ENCODE measurements at regions not wholly inside any gene's neighbourhood (a gene's known extent, or its start where the extent isn't known, plus 50 kb on each side); places are given as distances from the start of the nearest gene placed in this dataset.

- TF ChIP-seq EZH2 (IDR thresholded peaks at IDR 0.05; ENCODE audit: low read length): no peak
- TF ChIP-seq, protein P1, sequence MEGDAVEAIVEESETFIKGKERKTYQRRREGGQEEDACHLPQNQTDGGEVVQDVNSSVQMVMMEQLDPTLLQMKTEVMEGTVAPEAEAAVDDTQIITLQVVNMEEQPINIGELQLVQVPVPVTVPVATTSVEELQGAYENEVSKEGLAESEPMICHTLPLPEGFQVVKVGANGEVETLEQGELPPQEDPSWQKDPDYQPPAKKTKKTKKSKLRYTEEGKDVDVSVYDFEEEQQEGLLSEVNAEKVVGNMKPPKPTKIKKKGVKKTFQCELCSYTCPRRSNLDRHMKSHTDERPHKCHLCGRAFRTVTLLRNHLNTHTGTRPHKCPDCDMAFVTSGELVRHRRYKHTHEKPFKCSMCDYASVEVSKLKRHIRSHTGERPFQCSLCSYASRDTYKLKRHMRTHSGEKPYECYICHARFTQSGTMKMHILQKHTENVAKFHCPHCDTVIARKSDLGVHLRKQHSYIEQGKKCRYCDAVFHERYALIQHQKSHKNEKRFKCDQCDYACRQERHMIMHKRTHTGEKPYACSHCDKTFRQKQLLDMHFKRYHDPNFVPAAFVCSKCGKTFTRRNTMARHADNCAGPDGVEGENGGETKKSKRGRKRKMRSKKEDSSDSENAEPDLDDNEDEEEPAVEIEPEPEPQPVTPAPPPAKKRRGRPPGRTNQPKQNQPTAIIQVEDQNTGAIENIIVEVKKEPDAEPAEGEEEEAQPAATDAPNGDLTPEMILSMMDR (optimal IDR thresholded peaks at IDR 0.05 in 1 of 3, IDR thresholded peaks at IDR 0.05 in 1 of 3, conservative IDR thresholded peaks at IDR 0.05 in 1 of 3; ENCODE audit: extremely low read depth in 1 of 3, insufficient read depth in 2 of 3, low read length in 3 of 3): no peak
- no peak for FAIRE-seq
- no peak for DNase-seq (ENCODE audit: low read depth, low spot score)
Measured at GRCh38 chr10:130418731-130419130, 282.5 kb downstream of the GLRX3 start.

DNA sequence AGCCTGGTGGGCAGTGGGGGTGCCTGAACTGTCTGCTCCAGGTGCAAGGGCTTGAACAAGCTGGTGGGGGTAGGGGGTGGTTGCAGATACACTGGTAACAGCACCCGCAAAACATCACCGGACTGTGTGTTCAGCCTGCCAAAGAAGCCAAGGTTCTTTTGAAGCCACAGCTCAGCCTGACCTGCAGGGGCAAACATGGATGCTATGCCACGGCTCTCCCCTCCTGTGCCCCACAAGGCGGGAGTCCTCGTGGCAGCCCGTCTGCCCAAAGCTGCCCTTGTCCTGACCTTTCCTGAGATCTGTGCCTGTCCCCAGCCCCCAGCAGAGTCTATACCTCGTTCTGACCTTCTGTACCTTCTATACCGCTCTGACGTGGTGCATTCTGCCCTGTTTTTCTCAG, 285.7 kb downstream of the GLRX3 start:
- Histone ChIP-seq H4K20me1 (ENCODE audit: control insufficient read depth, extremely low read depth, insufficient read depth, low read length) (no peaks in the 10 kb centered on the region), H3K9me1 (ENCODE audit: control insufficient read depth, extremely low read depth, insufficient read depth, low read length) (no peaks in the 10 kb centered on the region), H3K4me3 (ENCODE audit: control insufficient read depth in 2 of 3, extremely low read depth in 1 of 3, insufficient read depth in 2 of 3, low read depth in 1 of 3, low read length in 3 of 3) (no peak overlapping the region), H3K4me2 (ENCODE audit: control insufficient read depth, extremely low read depth, insufficient read depth, low read depth, low read length) (no peak overlapping the region), H3K9ac (ENCODE audit: control insufficient read depth, extremely low read depth, insufficient read depth, low read length) (no peak overlapping the region), H3K4me1 (ENCODE audit: control insufficient read depth, extremely low read depth, insufficient read depth, low read length) (no peaks in the 10 kb centered on the region), H3K79me2 (ENCODE audit: control insufficient read depth, insufficient read depth, low read length) (no peaks in the 10 kb centered on the region), H3K36me3 (ENCODE audit: control insufficient read depth in 2 of 2, extremely low read depth in 1 of 2, insufficient read depth in 2 of 2, low read length in 2 of 2) (no peaks in the 10 kb centered on the region), H2AFZ (ENCODE audit: control insufficient read depth, low read length) (no peak overlapping the region), H3K27ac (ENCODE audit: control insufficient read depth, insufficient read depth, low read length) (no peak overlapping the region), H3K27me3 (ENCODE audit: control insufficient read depth, extremely low read depth, insufficient read depth, low read length) (no peaks in the 10 kb centered on the region), H3K9me3 (ENCODE audit: control insufficient read depth, low read depth, low read length) (peaks cover 7% of the 10 kb centered on the region)
- TF ChIP-seq EZH2 (IDR thresholded peaks at IDR 0.05; ENCODE audit: low read length): no peak
- TF ChIP-seq, protein P1 (optimal IDR thresholded peaks at IDR 0.05 in 1 of 3, IDR thresholded peaks at IDR 0.05 in 1 of 3, conservative IDR thresholded peaks at IDR 0.05 in 1 of 3; ENCODE audit: extremely low read depth in 1 of 3, insufficient read depth in 2 of 3, low read length in 3 of 3): no peak
- dilution Hi-C loops (cut with MboI; ENCODE audit: extremely low pct_ligation_motif_present, low sequenced_read_pairs): no loop called here
- DNase-seq (ENCODE audit: low read depth, low spot score): no peak
- no peak for FAIRE-seq

More at GRCh38 chr10:130418731-130419130, 282.5 kb downstream of the GLRX3 start:
- Histone ChIP-seq H3K9me3 (ENCODE audit: control insufficient read depth, low read depth, low read length) (peaks cover 3% of the 10 kb centered on the region), H3K27me3 (ENCODE audit: control insufficient read depth, extremely low read depth, insufficient read depth, low read length) (no peaks in the 10 kb centered on the region), H3K36me3 (ENCODE audit: control insufficient read depth in 2 of 2, extremely low read depth in 1 of 2, insufficient read depth in 2 of 2, low read length in 2 of 2) (no peaks in the 10 kb centered on the region), H3K4me2 (ENCODE audit: control insufficient read depth, extremely low read depth, insufficient read depth, low read depth, low read length) (no peak overlapping the region), H3K9ac (ENCODE audit: control insufficient read depth, extremely low read depth, insufficient read depth, low read length) (no peak overlapping the region), H3K79me2 (ENCODE audit: control insufficient read depth, insufficient read depth, low read length) (no peaks in the 10 kb centered on the region), H3K27ac (ENCODE audit: control insufficient read depth, insufficient read depth, low read length) (no peak overlapping the region), H3K4me1 (ENCODE audit: control insufficient read depth, extremely low read depth, insufficient read depth, low read length) (no peaks in the 10 kb centered on the region), H2AFZ (ENCODE audit: control insufficient read depth, low read length) (no peak overlapping the region), H3K9me1 (ENCODE audit: control insufficient read depth, extremely low read depth, insufficient read depth, low read length) (no peaks in the 10 kb centered on the region), H4K20me1 (ENCODE audit: control insufficient read depth, extremely low read depth, insufficient read depth, low read length) (no peaks in the 10 kb centered on the region), H3K4me3 (ENCODE audit: control insufficient read depth in 2 of 3, extremely low read depth in 1 of 3, insufficient read depth in 2 of 3, low read depth in 1 of 3, low read length in 3 of 3) (no peak overlapping the region)
- dilution Hi-C loops (cut with MboI; ENCODE audit: extremely low pct_ligation_motif_present, low sequenced_read_pairs): no loop called here
